Omental fat pad (tissue), 3 donors: ENCODE measurements at regions not wholly inside any gene's neighbourhood (a gene's known extent, or its start where the extent isn't known, plus 50 kb on each side); places are given as distances from the start of the nearest gene placed in this dataset.

Source experiments
- ATAC-seq: fragments of 150-250 bp; one replicate; pipeline ENCODE4 v1.9.1; 2016; ENCODE audit warnings: mild to moderate bottlenecking, moderate library complexity; ENCODE audit not compliant: low FRiP score
- DNase-seq: peaks from one replicate; pipeline ENCODE4 v3.0.0-alpha.2; 2019; ENCODE audit warnings: low spot score
- CTCF ChIP-seq, 3 donors: fragments of 450-650 bp; IDR thresholded peaks; one replicate each; pipeline ENCODE4 v1.5.1; 2016 to 2017; ENCODE audit warnings: antibody characterized with exemption in 3 of 3, mild to moderate bottlenecking in 3 of 3, moderate library complexity in 2 of 3

- ATAC-seq: no peak
- TF ChIP-seq CTCF (IDR thresholded peaks at IDR 0.05): no peak
- DNase-seq: no peak
These were observed 238.9 kb upstream of the PDZRN3 start for GRCh38 chr3:73863546-73864079.

GRCh38 chr3:73855813-73856212, 231.1 kb upstream of the PDZRN3 start:
- ATAC-seq: no peak
- TF ChIP-seq CTCF (IDR thresholded peaks at IDR 0.05): no peak

GRCh38 chr3:73848173-73848906, 223.6 kb upstream of the PDZRN3 start:
- no peak for ATAC-seq

More at GRCh38 chr3:73855813-73856212, 231.1 kb upstream of the PDZRN3 start:
- DNase-seq: no peak

GRCh38 chr3:73846951-73847350, 222.2 kb upstream of the PDZRN3 start:
- ATAC-seq (no peak), DNase-seq (no peak)
- no peak for TF ChIP-seq CTCF (IDR thresholded peaks at IDR 0.05)

More at GRCh38 chr3:73848173-73848906, 223.6 kb upstream of the PDZRN3 start:
- TF ChIP-seq CTCF (IDR thresholded peaks at IDR 0.05): no peak
- DNase-seq: no peak

- no peak for ATAC-seq
- DNase-seq: no peak
- no peak for TF ChIP-seq CTCF (IDR thresholded peaks at IDR 0.05)
These were observed 214.3 kb upstream of the PDZRN3 start for GRCh38 chr3:73839032-73839431.

- DNase-seq (no peak), ATAC-seq (no peak)
- no peak for TF ChIP-seq CTCF (IDR thresholded peaks at IDR 0.05)
These were observed 211.2 kb upstream of the PDZRN3 start for GRCh38 chr3:73835945-73836344.

GRCh38 chr3:73832426-73832825, 207.7 kb upstream of the PDZRN3 start:
- no peak for ATAC-seq
- TF ChIP-seq CTCF (IDR thresholded peaks at IDR 0.05): no peak
- no peak for DNase-seq
